Heart right ventricle (tissue), 16 donors: ENCODE measurements at regions not wholly inside any gene's neighbourhood (a gene's known extent, or its start where the extent isn't known, plus 50 kb on each side); places are given as distances from the start of the nearest gene placed in this dataset.

Experiments used
- ATAC-seq, 8 donors: fragments of 200-7000 bp; cut with Tn5 transposase; one replicate each; pipeline ENCODE4 v1.9.1; 2020; ENCODE audit warnings: mild to moderate bottlenecking in 8 of 8, moderate library complexity in 8 of 8, moderate number of reproducible peaks in 1 of 8
- DNase-seq, 2 donors: peaks; one replicate each; pipeline ENCODE4 v3.0.0-alpha.2; 2020
- H3K27ac ChIP-seq, 10 donors: fragments of 200-600 bp; sonication (generic) in 2 of 10; one replicate each; pipeline versions ENCODE4 v1.5.0 to v1.8.0; 2020 to 2022; ENCODE audit warnings: mild to moderate bottlenecking in 3 of 10
- H3K27me3 ChIP-seq, 7 donors: fragments of 200-600 bp; one replicate each; pipeline ENCODE4 v1.8.0; 2021 to 2022; ENCODE audit warnings: mild to moderate bottlenecking in 2 of 7
- H3K36me3 ChIP-seq, 9 donors: fragments of 200-600 bp; sonication (generic) in 1 of 9; one replicate each; pipeline versions ENCODE4 v1.5.0 to v1.8.0; 2020 to 2022; ENCODE audit warnings: mild to moderate bottlenecking in 2 of 9
- H3K4me1 ChIP-seq, 9 donors: fragments of 200-600 bp; sonication (generic) in 1 of 9; one replicate each; pipeline versions ENCODE4 v1.5.0 to v1.8.0; 2020 to 2022; ENCODE audit warnings: mild to moderate bottlenecking in 4 of 9
- H3K4me3 ChIP-seq, 10 donors: fragments of 200-600 bp; sonication (generic) in 2 of 10; one replicate each; pipeline versions ENCODE4 v1.5.0 to v1.8.0; 2020 to 2022; ENCODE audit warnings: mild to moderate bottlenecking in 7 of 10, moderate library complexity in 2 of 10
- H3K9me3 ChIP-seq, 11 donors: fragments of 200-600 bp in 10 of 11; sonication (generic) in 2 of 11; one replicate each; pipeline versions ENCODE4 v1.5.0 to v1.8.0; 2013 to 2022; ENCODE audit warnings: mild to moderate bottlenecking in 2 of 11, control low read depth in 1 of 11, moderate library complexity in 1 of 11
- WGBS, 2 donors: extraction: QIAGEN DNeasy Blood & Tissue Kit; methylation state at CpG; one replicate each; pipeline ENCODE4 v1.1.7; 2013; ENCODE audit warnings: inconsistent platforms in 1 of 2; 5-methylcytosine and 5-hydroxymethylcytosine counted together
- intact Hi-C, 10 donors: fragments of 100-400 bp; cut with DNase I; formaldehyde crosslinking; loops; one replicate each; pipeline versions ENCODE4 v1.11.1 to v1.14.2; 2022
- TF ChIP-seq, protein P1 (sequence below), 9 donors: fragments of 200-600 bp; sonication (generic) in 2 of 9; IDR thresholded peaks; one replicate each; pipeline versions ENCODE4 v1.5.0 to v1.8.0; 2021 to 2022; ENCODE audit warnings: antibody characterized with exemption in 9 of 9, mild to moderate bottlenecking in 5 of 9, moderate library complexity in 1 of 9
- donor health status: Arrhythmogenic right ventricular cardiomyopathy.
- donor health status: ischemic (EF 13 %, LVEDD 7.1; RV severe dilation, severe dysfunction).
- donor health status: healthy with polysubstance abuse.
- donor health status: DM: no; HTN: yes; CAD: no.
- donor health status: DM: no; HTN: no; CAD: no.
- donor health status: ischemic (EF 25% LVEDD 6.9; RV normal size, moderate dysfunction).
- donor health status: ischemic (EF 25% LVEDD 5.7; RV mildly dilated, moderate dysfunction).
- donor health status: healthy.
- donor health status: DM: yes; HTN: yes; CAD: no.
- donor health status: Ischemic cardiomyopathy.
- donor health status: ischemic (EF 35%, LVEDD 5.7; RV mildly dilated, moderate dysfunction).
- donor health status: nonischemic (EF 11% LVEDD 7.7; RV severe dilation, severe dysfunction).
- donor health status: DM: yes; HTN: yes; CAD: no.
- donor health status: PGD.
- donor health status: ischemic (EF 29% LVEDD 5.4; RV normal size, mild dysfunction).
- donor health status: nonischemic (EF 23%, LVEDD 6.1; RV moderate dilation, normal function).

DNA sequence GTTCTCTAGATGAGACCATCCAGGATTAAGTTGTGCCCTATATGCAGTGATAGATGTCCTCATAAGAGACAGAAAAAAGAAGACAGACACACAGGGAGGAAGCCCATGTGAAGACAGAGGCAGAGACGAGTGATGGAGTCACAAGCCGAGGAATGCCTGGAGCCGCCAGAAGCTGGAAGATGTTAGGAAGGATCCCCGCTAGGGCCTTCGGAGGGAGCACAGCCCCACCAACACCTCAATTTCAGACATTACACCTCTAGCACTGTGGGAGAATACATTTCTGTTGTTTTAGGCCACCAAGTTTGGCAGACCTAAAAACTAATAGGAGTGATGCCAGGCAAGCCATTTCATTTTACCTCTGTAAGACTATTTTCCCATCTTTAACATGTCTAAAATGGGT lies 458.5 kb downstream of the MED13L start:
- TF ChIP-seq, protein P1, sequence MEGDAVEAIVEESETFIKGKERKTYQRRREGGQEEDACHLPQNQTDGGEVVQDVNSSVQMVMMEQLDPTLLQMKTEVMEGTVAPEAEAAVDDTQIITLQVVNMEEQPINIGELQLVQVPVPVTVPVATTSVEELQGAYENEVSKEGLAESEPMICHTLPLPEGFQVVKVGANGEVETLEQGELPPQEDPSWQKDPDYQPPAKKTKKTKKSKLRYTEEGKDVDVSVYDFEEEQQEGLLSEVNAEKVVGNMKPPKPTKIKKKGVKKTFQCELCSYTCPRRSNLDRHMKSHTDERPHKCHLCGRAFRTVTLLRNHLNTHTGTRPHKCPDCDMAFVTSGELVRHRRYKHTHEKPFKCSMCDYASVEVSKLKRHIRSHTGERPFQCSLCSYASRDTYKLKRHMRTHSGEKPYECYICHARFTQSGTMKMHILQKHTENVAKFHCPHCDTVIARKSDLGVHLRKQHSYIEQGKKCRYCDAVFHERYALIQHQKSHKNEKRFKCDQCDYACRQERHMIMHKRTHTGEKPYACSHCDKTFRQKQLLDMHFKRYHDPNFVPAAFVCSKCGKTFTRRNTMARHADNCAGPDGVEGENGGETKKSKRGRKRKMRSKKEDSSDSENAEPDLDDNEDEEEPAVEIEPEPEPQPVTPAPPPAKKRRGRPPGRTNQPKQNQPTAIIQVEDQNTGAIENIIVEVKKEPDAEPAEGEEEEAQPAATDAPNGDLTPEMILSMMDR (IDR thresholded peaks at IDR 0.05): no peak
- no peak for DNase-seq
- no peaks in the 10 kb centered on the region for H3K9me3 ChIP-seq
- no peaks in the 10 kb centered on the region for H3K4me1 ChIP-seq
- WGBS, 2 donors: 85 to 87% methylated on average over 5 of the region's 5 CpGs
- H3K4me3 ChIP-seq: no peak overlapping the region
- intact Hi-C loops: no loop called here
- peaks cover 0 to 18% (median 0%) of the 10 kb centered on the region in 7 donors for H3K27me3 ChIP-seq
- H3K27ac ChIP-seq: no peak overlapping the region
- no peak for ATAC-seq
- no peaks in the 10 kb centered on the region for H3K36me3 ChIP-seq

DNA sequence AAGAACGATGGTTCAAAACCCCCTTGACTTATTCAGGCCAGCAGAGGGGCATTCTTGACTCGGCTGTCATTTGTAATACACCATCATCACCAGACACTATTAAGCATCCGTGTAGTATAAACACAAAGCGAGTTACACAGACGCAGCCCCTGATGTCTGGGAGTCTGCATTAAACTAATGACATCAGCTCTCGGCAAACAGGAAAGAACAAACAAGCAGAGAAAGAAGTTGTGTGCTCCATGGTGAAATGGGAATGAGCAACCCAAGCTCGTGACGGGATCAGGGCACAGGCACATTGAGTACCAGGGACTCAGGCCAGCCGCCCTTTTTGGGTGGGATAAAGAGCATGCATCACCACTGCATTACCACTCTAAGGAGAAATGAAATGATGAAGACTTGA lies 460.1 kb downstream of the MED13L start:
- H3K27ac ChIP-seq: no peak overlapping the region
- TF ChIP-seq, protein P1 (IDR thresholded peaks at IDR 0.05): no peak
- H3K27me3 ChIP-seq: peaks cover 0 to 22% (median 2%) of the 10 kb centered on the region in 7 donors

DNA sequence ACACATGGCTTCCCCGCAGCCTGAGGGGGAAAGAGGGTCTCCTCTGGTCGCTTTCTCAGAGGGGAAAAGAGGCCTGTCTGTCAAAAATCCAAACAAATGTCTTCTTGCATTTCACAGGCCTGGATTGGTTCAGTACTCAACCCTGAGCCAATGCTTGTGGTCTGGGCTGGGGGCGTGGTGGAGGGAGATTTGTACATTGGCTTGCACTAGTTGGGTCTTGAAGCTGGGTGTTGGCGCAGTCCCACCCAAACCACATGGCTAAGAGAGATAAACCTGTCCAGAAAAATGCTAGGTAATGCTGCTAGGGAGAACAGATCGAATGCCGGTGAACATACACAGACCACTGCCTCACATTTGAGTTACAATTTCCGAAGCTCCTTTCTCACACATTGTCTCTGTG lies 461.6 kb downstream of the MED13L start:
- H3K4me3 ChIP-seq: no peak overlapping the region
- TF ChIP-seq, protein P1 (IDR thresholded peaks at IDR 0.05): no peak
- peaks cover 0 to 22% (median 5%) of the 10 kb centered on the region in 7 donors for H3K27me3 ChIP-seq

More for the DNA sequence above, 460.1 kb downstream of the MED13L start:
- 69 to 77% methylated on average over 9 of the region's 9 CpGs for WGBS, 2 donors
- Histone ChIP-seq H3K4me3 (no peak overlapping the region), H3K36me3 (no peaks in the 10 kb centered on the region), H3K4me1 (no peaks in the 10 kb centered on the region), H3K9me3 (no peaks in the 10 kb centered on the region)
- intact Hi-C loops: no loop called here
- no peak for ATAC-seq
- DNase-seq: no peak

DNA sequence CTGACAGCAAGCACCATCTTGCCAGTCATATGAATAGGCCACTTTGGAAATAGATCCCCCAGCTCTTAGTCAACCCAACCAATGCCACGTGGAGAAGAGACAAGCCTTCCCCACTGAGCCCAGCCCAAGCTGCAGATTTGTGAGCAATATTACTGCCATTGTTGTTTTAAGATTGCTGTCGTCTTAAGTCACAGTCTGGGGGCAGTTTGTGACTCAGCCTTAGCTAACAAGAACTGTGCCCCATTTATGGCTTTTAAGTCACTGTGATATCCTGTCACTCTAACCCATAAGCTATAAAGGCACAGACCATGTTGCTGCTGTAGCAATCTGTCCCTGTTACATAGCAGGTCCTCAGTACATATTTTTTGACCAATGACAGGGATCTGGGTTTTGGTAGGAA lies 464.2 kb downstream of the MED13L start:
- peaks cover 0 to 21% (median 5%) of the 10 kb centered on the region in 7 donors for H3K27me3 ChIP-seq
- TF ChIP-seq, protein P1 (IDR thresholded peaks at IDR 0.05): no peak
- WGBS, 2 donors: 67 to 71% methylated on average over 2 of the region's 2 CpGs
- H3K36me3 ChIP-seq: no peaks in the 10 kb centered on the region
- H3K9me3 ChIP-seq: peaks cover 0 to 9% (median 0%) of the 10 kb centered on the region in 11 donors
- ATAC-seq: no peak
- DNase-seq: no peak
- H3K4me3 ChIP-seq: no peak overlapping the region
- intact Hi-C loops: no loop called here
- no peaks in the 10 kb centered on the region for H3K4me1 ChIP-seq
- no peak overlapping the region for H3K27ac ChIP-seq

More for the DNA sequence above, 461.6 kb downstream of the MED13L start:
- no peaks in the 10 kb centered on the region for H3K4me1 ChIP-seq
- no peaks in the 10 kb centered on the region for H3K36me3 ChIP-seq
- no peak overlapping the region for H3K27ac ChIP-seq
- DNase-seq: no peak
- WGBS, 2 donors: 80 to 85% methylated on average over 7 of the region's 7 CpGs
- intact Hi-C loops: no loop called here
- ATAC-seq: no peak
- H3K9me3 ChIP-seq: peaks cover 0 to 9% (median 0%) of the 10 kb centered on the region in 11 donors
